ENCODE measurements at regions not wholly inside any gene's neighbourhood (a gene's known extent, or its start where the extent isn't known, plus 50 kb on each side); places are given as distances from the start of the nearest gene placed in this dataset.

DNA sequence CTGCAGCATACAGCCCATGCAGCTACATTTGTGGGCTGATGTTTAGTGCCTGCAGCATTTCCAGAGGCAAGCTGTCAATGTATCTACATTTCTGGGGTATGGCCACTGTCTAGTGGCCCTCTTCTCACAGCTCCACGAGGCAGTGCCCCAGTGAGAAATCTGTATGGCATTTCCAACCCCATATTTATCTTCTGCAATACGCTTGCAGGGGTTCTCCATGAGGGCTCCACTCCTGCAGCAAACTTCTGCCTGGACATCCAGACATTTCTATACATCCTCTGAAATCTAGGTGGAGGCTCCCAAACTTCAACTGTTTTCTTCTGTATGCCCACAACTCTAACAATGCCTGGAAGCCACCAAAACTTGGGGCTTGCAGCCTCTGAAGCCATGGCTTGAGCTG, 502.3 kb downstream of the C6orf118 start:
- Mint-ChIP-seq H3K9me3 (ENCODE audit: unreplicated experiment) (peaks cover 6% of the 10 kb centered on the region), H3K4me1 (ENCODE audit: low read depth, unreplicated experiment) (no peaks in the 10 kb centered on the region), H3K36me3 (ENCODE audit: unreplicated experiment) (peaks cover 15% of the 10 kb centered on the region), H3K4me3 (ENCODE audit: unreplicated experiment) (no peak overlapping the region), H3K27me3 (ENCODE audit: unreplicated experiment) (no peaks in the 10 kb centered on the region), H3K27ac (ENCODE audit: unreplicated experiment) (no peak overlapping the region)
- no peak for TF ChIP-seq CTCF (IDR thresholded peaks at IDR 0.05; ENCODE audit: partially characterized antibody, unreplicated experiment)
- no peak for DNase-seq

DNA sequence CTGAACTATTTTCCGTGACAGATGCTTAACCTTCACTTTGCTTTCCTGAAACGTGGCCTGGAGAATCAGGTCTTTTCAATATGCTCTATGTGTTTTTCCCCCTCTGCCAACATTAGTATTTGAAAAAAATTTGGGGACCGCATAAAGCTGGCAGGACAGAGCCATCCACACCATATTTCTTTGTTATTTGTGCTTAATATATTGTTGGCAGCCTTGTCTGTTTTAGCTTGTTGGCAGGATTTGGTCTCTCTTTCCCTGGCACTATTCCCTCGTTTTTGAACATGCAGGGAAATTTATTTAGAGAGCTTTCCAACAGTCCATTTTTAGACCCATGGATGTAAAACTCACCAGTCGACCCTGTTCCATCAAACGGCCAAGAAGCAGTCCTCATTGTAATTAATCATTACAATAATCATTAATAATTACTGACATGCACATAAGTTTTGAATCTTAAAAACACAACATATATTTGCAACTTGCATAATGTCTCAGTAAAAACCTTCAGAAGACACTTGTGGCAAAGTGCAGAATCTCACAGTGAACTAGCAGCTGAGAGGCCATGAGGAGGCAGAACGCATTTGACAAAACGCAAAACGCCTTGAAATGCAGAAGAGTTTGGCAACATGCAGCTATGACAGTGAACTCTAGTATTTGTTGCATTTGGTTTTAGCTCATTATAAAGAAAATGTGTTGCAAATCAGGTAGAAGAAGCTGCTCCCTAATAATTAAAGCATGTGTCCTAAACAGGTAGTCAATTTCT, 514.2 kb downstream of the C6orf118 start:
- DNase-seq, result no peak
- Mint-ChIP-seq H3K4me1 (ENCODE audit: low read depth, unreplicated experiment) (no peaks in the 10 kb centered on the region), H3K36me3 (ENCODE audit: unreplicated experiment) (no peaks in the 10 kb centered on the region)

DNA sequence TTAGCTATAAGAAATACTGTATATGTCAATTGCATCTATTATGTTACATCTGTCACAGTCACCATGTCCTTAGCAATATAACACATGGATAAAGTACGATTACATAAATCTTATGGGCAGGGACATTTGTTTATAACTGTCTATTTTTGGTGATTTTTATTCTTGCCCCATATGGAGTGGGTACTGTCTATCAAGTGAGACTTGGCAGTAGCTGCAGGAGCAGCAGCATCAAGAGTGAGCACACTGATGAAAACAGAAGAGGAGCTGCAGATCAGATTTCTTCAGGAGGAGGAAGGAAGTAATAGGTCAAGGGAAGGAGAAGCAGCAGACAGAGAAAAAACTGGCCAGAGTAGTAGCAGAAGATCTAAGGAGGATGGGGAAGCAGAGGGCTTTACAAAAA, 516.7 kb downstream of the C6orf118 start:
- no peaks in the 10 kb centered on the region for H3K36me3 Mint-ChIP-seq (ENCODE audit: unreplicated experiment)
- DNase-seq, result no peak
- H3K27ac Mint-ChIP-seq (ENCODE audit: unreplicated experiment), result no peak overlapping the region
- H3K27me3 Mint-ChIP-seq (ENCODE audit: unreplicated experiment), result no peaks in the 10 kb centered on the region
- TF ChIP-seq CTCF (IDR thresholded peaks at IDR 0.05; ENCODE audit: partially characterized antibody, unreplicated experiment), result no peak
- H3K9me3 Mint-ChIP-seq (ENCODE audit: unreplicated experiment), result peaks cover 1% of the 10 kb centered on the region
- H3K4me1 Mint-ChIP-seq (ENCODE audit: low read depth, unreplicated experiment), result no peaks in the 10 kb centered on the region
- H3K4me3 Mint-ChIP-seq (ENCODE audit: unreplicated experiment), result no peak overlapping the region

More for the DNA sequence above, 514.2 kb downstream of the C6orf118 start:
- H3K27me3 Mint-ChIP-seq (ENCODE audit: unreplicated experiment), result no peaks in the 10 kb centered on the region
- no peak for TF ChIP-seq CTCF (IDR thresholded peaks at IDR 0.05; ENCODE audit: partially characterized antibody, unreplicated experiment)
- H3K27ac Mint-ChIP-seq (ENCODE audit: unreplicated experiment), result no peak overlapping the region
- H3K9me3 Mint-ChIP-seq (ENCODE audit: unreplicated experiment), result peaks cover 1% of the 10 kb centered on the region
- no peak overlapping the region for H3K4me3 Mint-ChIP-seq (ENCODE audit: unreplicated experiment)

DNA sequence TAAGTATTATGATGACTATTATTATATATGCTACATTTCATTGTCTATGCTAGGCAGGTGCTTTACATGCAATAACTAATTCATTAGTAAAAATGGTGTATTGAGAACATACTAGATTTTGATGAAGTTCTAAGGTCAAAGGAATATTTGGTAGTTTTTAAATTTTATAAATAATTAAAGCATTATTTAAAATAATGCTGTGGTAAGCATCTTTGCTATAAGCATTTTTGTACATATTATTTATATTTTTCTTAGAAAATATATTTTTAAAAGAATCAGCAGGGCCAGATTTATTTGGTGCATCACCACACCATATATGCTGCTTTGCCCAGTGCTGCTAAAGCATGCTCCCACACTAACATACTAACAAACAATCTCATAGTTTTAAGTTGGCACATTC, 517.9 kb downstream of the C6orf118 start:
- H3K27ac Mint-ChIP-seq (ENCODE audit: unreplicated experiment), result no peak overlapping the region
- DNase-seq, result no peak
- peaks cover 1% of the 10 kb centered on the region for H3K9me3 Mint-ChIP-seq (ENCODE audit: unreplicated experiment)
- no peaks in the 10 kb centered on the region for H3K27me3 Mint-ChIP-seq (ENCODE audit: unreplicated experiment)
- no peaks in the 10 kb centered on the region for H3K36me3 Mint-ChIP-seq (ENCODE audit: unreplicated experiment)
- H3K4me3 Mint-ChIP-seq (ENCODE audit: unreplicated experiment), result no peak overlapping the region
- TF ChIP-seq CTCF (IDR thresholded peaks at IDR 0.05; ENCODE audit: partially characterized antibody, unreplicated experiment), result no peak
- no peaks in the 10 kb centered on the region for H3K4me1 Mint-ChIP-seq (ENCODE audit: low read depth, unreplicated experiment)

DNA sequence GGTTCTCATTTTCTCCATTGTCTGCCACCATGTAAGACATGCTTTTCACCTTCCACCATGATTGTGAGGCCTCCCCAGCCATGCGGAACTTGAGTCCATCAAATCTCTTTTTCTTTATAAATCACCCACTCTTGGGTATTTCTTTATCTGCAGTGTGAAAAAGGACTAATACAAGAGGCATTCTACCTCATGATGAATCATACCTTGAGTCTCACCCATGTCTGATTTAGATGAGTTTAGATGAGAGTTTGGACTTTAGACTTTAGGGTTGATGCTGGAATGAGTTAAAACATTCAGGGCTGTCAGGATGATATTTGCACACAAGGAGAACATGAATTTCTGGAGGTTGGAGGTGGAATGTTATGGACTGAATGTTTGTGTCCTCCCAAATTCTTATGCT, 545.6 kb downstream of the C6orf118 start:
- peaks cover 1% of the 10 kb centered on the region for H3K9me3 Mint-ChIP-seq (ENCODE audit: unreplicated experiment)
- peaks cover 3% of the 10 kb centered on the region for H3K36me3 Mint-ChIP-seq (ENCODE audit: unreplicated experiment)
- H3K4me3 Mint-ChIP-seq (ENCODE audit: unreplicated experiment), result no peak overlapping the region
- H3K27me3 Mint-ChIP-seq (ENCODE audit: unreplicated experiment), result no peaks in the 10 kb centered on the region
- no peak for DNase-seq
- H3K27ac Mint-ChIP-seq (ENCODE audit: unreplicated experiment), result no peak overlapping the region
- no peak for TF ChIP-seq CTCF (IDR thresholded peaks at IDR 0.05; ENCODE audit: partially characterized antibody, unreplicated experiment)
- peaks cover 2% of the 10 kb centered on the region for H3K4me1 Mint-ChIP-seq (ENCODE audit: low read depth, unreplicated experiment)
